ENCODE measurements at regions not wholly inside any gene's neighbourhood (a gene's known extent, or its start where the extent isn't known, plus 50 kb on each side); places are given as distances from the start of the nearest gene placed in this dataset.

GRCh38 chr3:115552007-115552406 is 71.3 kb upstream of the GAP43 start:
- no peak overlapping the region for H3K4me3 Mint-ChIP-seq
- H3K4me1 Mint-ChIP-seq (ENCODE audit: low read depth) = no peaks in the 10 kb centered on the region
- no peaks in the 10 kb centered on the region for H3K9me3 Mint-ChIP-seq (ENCODE audit: low read depth)
- H3K27me3 Mint-ChIP-seq = peaks cover 19% of the 10 kb centered on the region
- H3K36me3 Mint-ChIP-seq = no peaks in the 10 kb centered on the region
- H3K27ac Mint-ChIP-seq = no peak overlapping the region

- Mint-ChIP-seq H3K9me3 (ENCODE audit: low read depth) (no peaks in the 10 kb centered on the region), H3K27me3 (peaks cover 18% of the 10 kb centered on the region), H3K27ac (no peak overlapping the region), H3K4me1 (ENCODE audit: low read depth) (no peaks in the 10 kb centered on the region), H3K36me3 (no peaks in the 10 kb centered on the region), H3K4me3 (no peak overlapping the region)
Observed at GRCh38 chr3:115553796-115554486, 69.4 kb upstream of the GAP43 start.

GRCh38 chr3:115554487-115554807 is 68.9 kb upstream of the GAP43 start:
- H3K4me1 Mint-ChIP-seq (ENCODE audit: low read depth) = no peaks in the 10 kb centered on the region
- H3K27me3 Mint-ChIP-seq = peaks cover 18% of the 10 kb centered on the region
- no peaks in the 10 kb centered on the region for H3K36me3 Mint-ChIP-seq
- H3K27ac Mint-ChIP-seq = no peak overlapping the region
- H3K4me3 Mint-ChIP-seq = no peak overlapping the region
- H3K9me3 Mint-ChIP-seq (ENCODE audit: low read depth) = no peaks in the 10 kb centered on the region

GRCh38 chr3:115562636-115563267 is 60.6 kb upstream of the GAP43 start:
- no peak overlapping the region for H3K4me3 Mint-ChIP-seq
- no peaks in the 10 kb centered on the region for H3K36me3 Mint-ChIP-seq
- H3K27ac Mint-ChIP-seq = no peak overlapping the region
- no peaks in the 10 kb centered on the region for H3K4me1 Mint-ChIP-seq (ENCODE audit: low read depth)
- H3K27me3 Mint-ChIP-seq = peaks cover 17% of the 10 kb centered on the region
- H3K9me3 Mint-ChIP-seq (ENCODE audit: low read depth) = no peaks in the 10 kb centered on the region

- Mint-ChIP-seq H3K27ac (no peak overlapping the region), H3K4me1 (ENCODE audit: low read depth) (no peaks in the 10 kb centered on the region), H3K27me3 (peaks cover 18% of the 10 kb centered on the region), H3K9me3 (ENCODE audit: low read depth) (no peaks in the 10 kb centered on the region), H3K4me3 (no peak overlapping the region), H3K36me3 (no peaks in the 10 kb centered on the region)
Observed at GRCh38 chr3:115563984-115564383, 59.3 kb upstream of the GAP43 start.

GRCh38 chr3:115571413-115571812 is 51.9 kb upstream of the GAP43 start:
- H3K4me1 Mint-ChIP-seq (ENCODE audit: low read depth) = no peaks in the 10 kb centered on the region
- no peak overlapping the region for H3K4me3 Mint-ChIP-seq
- H3K36me3 Mint-ChIP-seq = no peaks in the 10 kb centered on the region
- H3K27me3 Mint-ChIP-seq = peaks cover 14% of the 10 kb centered on the region
- H3K27ac Mint-ChIP-seq = no peak overlapping the region
- no peaks in the 10 kb centered on the region for H3K9me3 Mint-ChIP-seq (ENCODE audit: low read depth)

Measured in activated naive CD8-positive, alpha-beta T cell (primary cell).